ENCODE measurements at regions not wholly inside any gene's neighbourhood (a gene's known extent, or its start where the extent isn't known, plus 50 kb on each side); places are given as distances from the start of the nearest gene placed in this dataset.

- in situ Hi-C loops (cut with MboI; ENCODE audit: low sequenced_read_pairs, unreplicated experiment), result no loop called here
- no peak for DNase-seq (ENCODE audit: low spot score)
- no peak for TF ChIP-seq CTCF (IDR thresholded peaks at IDR 0.05; ENCODE audit: borderline replicate concordance, control extremely low read depth, extremely low read depth, insufficient read depth, missing control alignments)
These were observed 195.5 kb upstream of the PRDM1 start for GRCh38 chr6:105890521-105891244.

- no peak for TF ChIP-seq CTCF (IDR thresholded peaks at IDR 0.05; ENCODE audit: borderline replicate concordance, control extremely low read depth, extremely low read depth, insufficient read depth, missing control alignments)
These were observed 196.2 kb upstream of the PRDM1 start for GRCh38 chr6:105889902-105890301.

GRCh38 chr6:105886814-105887544 lies 199.2 kb upstream of the PRDM1 start:
- DNase-seq (ENCODE audit: low spot score), result no peak
- in situ Hi-C loops (cut with MboI; ENCODE audit: low sequenced_read_pairs, unreplicated experiment), result no loop called here
- TF ChIP-seq CTCF (IDR thresholded peaks at IDR 0.05; ENCODE audit: borderline replicate concordance, control extremely low read depth, extremely low read depth, insufficient read depth, missing control alignments), result no peak

More at GRCh38 chr6:105889902-105890301, 196.2 kb upstream of the PRDM1 start:
- DNase-seq (ENCODE audit: low spot score), result no peak
- in situ Hi-C loops (cut with MboI; ENCODE audit: low sequenced_read_pairs, unreplicated experiment), result no loop called here

GRCh38 chr6:105886066-105886813 lies 199.9 kb upstream of the PRDM1 start:
- no peak for DNase-seq (ENCODE audit: low spot score)
- no peak for TF ChIP-seq CTCF (IDR thresholded peaks at IDR 0.05; ENCODE audit: borderline replicate concordance, control extremely low read depth, extremely low read depth, insufficient read depth, missing control alignments)
- in situ Hi-C loops (cut with MboI; ENCODE audit: low sequenced_read_pairs, unreplicated experiment), result no loop called here

GRCh38 chr6:105884426-105884825 lies 201.7 kb upstream of the PRDM1 start:
- in situ Hi-C loops (cut with MboI; ENCODE audit: low sequenced_read_pairs, unreplicated experiment), result no loop called here
- TF ChIP-seq CTCF (IDR thresholded peaks at IDR 0.05; ENCODE audit: borderline replicate concordance, control extremely low read depth, extremely low read depth, insufficient read depth, missing control alignments), result no peak
- DNase-seq (ENCODE audit: low spot score), result no peak

- in situ Hi-C loops (cut with MboI; ENCODE audit: low sequenced_read_pairs, unreplicated experiment), result no loop called here
- DNase-seq (ENCODE audit: low spot score), result no peak
- TF ChIP-seq CTCF (IDR thresholded peaks at IDR 0.05; ENCODE audit: borderline replicate concordance, control extremely low read depth, extremely low read depth, insufficient read depth, missing control alignments), result no peak
These were observed 202.1 kb upstream of the PRDM1 start for GRCh38 chr6:105884011-105884410.
